GM23338 (cell line): ENCODE measurements at regions not wholly inside any gene's neighbourhood (a gene's known extent, or its start where the extent isn't known, plus 50 kb on each side); places are given as distances from the start of the nearest gene placed in this dataset.

Experiments
- ATAC-seq: fragments of 200-7000 bp; cut with Tn5 transposase; 3 replicates; pipeline ENCODE4 v1.9.1; 2020
- DNase-seq: peaks from one replicate; pipeline ENCODE4 v3.0.0-alpha.2; 2015; ENCODE audit warnings: low spot score
- H2AFZ ChIP-seq: fragments of 200-600 bp; sonication (generic); 2 replicates; pipeline ENCODE4 v1.8.0; 2016; ENCODE audit warnings: antibody characterized with exemption, mild to moderate bottlenecking, moderate library complexity
- H3F3A ChIP-seq: fragments of 200-600 bp; sonication (generic); replicated peaks from 2 replicates; pipeline ENCODE4 v1.8.0; 2017; ENCODE audit warnings: antibody characterized with exemption, mixed run types, low read depth
- H3K27ac ChIP-seq: fragments of 200-600 bp; sonication (generic); 2 replicates; pipeline ENCODE4 v1.6.1; 2016; ENCODE audit warnings: low read depth
- H3K27me3 ChIP-seq: fragments of 200-600 bp; sonication (generic); 2 replicates; pipeline ENCODE4 v1.8.0; 2016; ENCODE audit warnings: mild to moderate bottlenecking, mixed run types, moderate library complexity; ENCODE audit not compliant: insufficient read depth
- H3K36me3 ChIP-seq: fragments of 200-600 bp; sonication (generic); 2 replicates; pipeline ENCODE4 v1.8.0; 2016; ENCODE audit warnings: mild to moderate bottlenecking; ENCODE audit not compliant: insufficient read depth
- H3K4me1 ChIP-seq: fragments of 200-600 bp; sonication (generic); 2 replicates; pipeline ENCODE4 v1.8.0; 2016; ENCODE audit warnings: mild to moderate bottlenecking, moderate library complexity; ENCODE audit not compliant: insufficient read depth
- H3K4me2 ChIP-seq: fragments of 200-600 bp; sonication (generic); 2 replicates; pipeline ENCODE4 v1.7.1; 2017; ENCODE audit warnings: mixed run types
- H3K4me3 ChIP-seq: fragments of 200-600 bp; sonication (generic); 2 replicates; pipeline ENCODE4 v1.6.1; 2016; ENCODE audit warnings: mixed run types
- H3K79me2 ChIP-seq: fragments of 200-600 bp; sonication (generic); replicated peaks from 2 replicates; pipeline ENCODE4 v1.8.0; 2017; ENCODE audit warnings: mild to moderate bottlenecking; ENCODE audit not compliant: insufficient read depth
- H3K9me2 ChIP-seq: fragments of 200-600 bp; sonication (generic); 2 replicates; pipeline ENCODE4 v1.8.0; 2017; ENCODE audit not compliant: insufficient read depth
- H4K20me1 ChIP-seq: fragments of 200-600 bp; sonication (generic); replicated peaks from 2 replicates; pipeline ENCODE4 v1.8.0; 2017; ENCODE audit warnings: mild to moderate bottlenecking; ENCODE audit not compliant: insufficient read depth
- H3K27ac Mint-ChIP-seq: 2 replicates; pipeline ENCODE4 v1.8.0; 2020; ENCODE audit warnings: inconsistent platforms, mild to moderate bottlenecking, moderate library complexity, mixed read lengths
- H3K27me3 Mint-ChIP-seq: 3 replicates; pipeline ENCODE4 v1.8.0; 2022; ENCODE audit warnings: low read depth, mild to moderate bottlenecking, moderate library complexity, mixed read lengths, inconsistent platforms; ENCODE audit not compliant: insufficient read depth, poor library complexity
- H3K36me3 Mint-ChIP-seq: 3 replicates; pipeline ENCODE4 v1.8.0; 2021; ENCODE audit warnings: low read depth, mild to moderate bottlenecking, inconsistent platforms, moderate library complexity, mixed read lengths
- H3K4me1 Mint-ChIP-seq: 3 replicates; pipeline ENCODE4 v1.8.0; 2020; ENCODE audit warnings: mild to moderate bottlenecking, inconsistent platforms, mixed read lengths
- H3K4me3 Mint-ChIP-seq: 3 replicates; pipeline ENCODE4 v1.8.0; 2021; ENCODE audit warnings: moderate library complexity, mild to moderate bottlenecking, inconsistent platforms, mixed read lengths
- H3K9me3 Mint-ChIP-seq: 3 replicates; pipeline ENCODE4 v1.8.0; 2020; ENCODE audit warnings: moderate library complexity, mild to moderate bottlenecking, inconsistent platforms, mixed read lengths
- CREB1 ChIP-seq: fragments of 250-450 bp; sonication (Bioruptor Pico); IDR thresholded peaks from 2 replicates; pipeline ENCODE4 v1.5.0; 2020; ENCODE audit warnings: low read depth, mild to moderate bottlenecking, moderate library complexity
- CTCF ChIP-seq, 2 experiments: fragments of 200-600 bp in 1 of 2; sonication (generic) in 1 of 2; conservative IDR thresholded peaks; 2 replicates each; pipeline versions ENCODE4 v1.5.1 to v1.6.1; 2016 to 2017; ENCODE audit warnings: antibody characterized with exemption in 2 of 2, low read depth in 2 of 2, mild to moderate bottlenecking in 2 of 2, moderate library complexity in 1 of 2
- ETS1 ChIP-seq: IDR thresholded peaks from 2 replicates; pipeline ENCODE4 v1.6.1; 2016; ENCODE audit warnings: antibody characterized with exemption
- EZH2 ChIP-seq: fragments of 200-600 bp; sonication (generic); IDR thresholded peaks from one replicate; pipeline ENCODE4 v1.8.0; 2017; ENCODE audit warnings: antibody characterized with exemption, mild to moderate bottlenecking, low read depth; ENCODE audit not compliant: unreplicated experiment
- EZH2phosphoT487 ChIP-seq: fragments of 200-600 bp; sonication (generic); IDR thresholded peaks from one replicate; pipeline ENCODE4 v1.8.1; 2018; ENCODE audit warnings: antibody characterized with exemption; ENCODE audit not compliant: unreplicated experiment
- JUNB ChIP-seq: IDR thresholded peaks from one replicate; pipeline ENCODE4 v1.6.1; 2016; ENCODE audit warnings: antibody characterized with exemption; ENCODE audit not compliant: unreplicated experiment
- NANOG ChIP-seq: IDR thresholded peaks from 2 replicates; pipeline ENCODE4 v1.6.1; 2016; ENCODE audit warnings: antibody characterized with exemption, borderline replicate concordance
- POLR2AphosphoS5 ChIP-seq: IDR thresholded peaks from 2 replicates; pipeline ENCODE4 v1.6.1; 2016; ENCODE audit warnings: antibody characterized with exemption, low read depth
- REST ChIP-seq: IDR thresholded peaks from one replicate; pipeline ENCODE4 v1.6.1; 2018; ENCODE audit warnings: antibody characterized with exemption; ENCODE audit not compliant: unreplicated experiment
- STAT1 ChIP-seq: IDR thresholded peaks from one replicate; pipeline ENCODE4 v1.6.1; 2016; ENCODE audit warnings: antibody characterized with exemption; ENCODE audit not compliant: unreplicated experiment
- ZNF114 ChIP-seq: fragments of 250-450 bp; sonication (Bioruptor Pico); IDR thresholded peaks from 2 replicates; pipeline ENCODE4 v1.5.0; 2020; ENCODE audit warnings: mild to moderate bottlenecking, moderate library complexity
- ZNF331 ChIP-seq: fragments of 250-450 bp; sonication (Bioruptor Pico); IDR thresholded peaks from 2 replicates; pipeline ENCODE4 v1.5.0; 2020; ENCODE audit warnings: low read depth, mild to moderate bottlenecking, moderate library complexity
- TF ChIP-seq, protein P1 (sequence below): fragments of 250-450 bp; sonication (Bioruptor Pico); IDR thresholded peaks from 2 replicates; pipeline ENCODE4 v1.5.0; 2020; ENCODE audit warnings: mild to moderate bottlenecking, moderate library complexity

DNA sequence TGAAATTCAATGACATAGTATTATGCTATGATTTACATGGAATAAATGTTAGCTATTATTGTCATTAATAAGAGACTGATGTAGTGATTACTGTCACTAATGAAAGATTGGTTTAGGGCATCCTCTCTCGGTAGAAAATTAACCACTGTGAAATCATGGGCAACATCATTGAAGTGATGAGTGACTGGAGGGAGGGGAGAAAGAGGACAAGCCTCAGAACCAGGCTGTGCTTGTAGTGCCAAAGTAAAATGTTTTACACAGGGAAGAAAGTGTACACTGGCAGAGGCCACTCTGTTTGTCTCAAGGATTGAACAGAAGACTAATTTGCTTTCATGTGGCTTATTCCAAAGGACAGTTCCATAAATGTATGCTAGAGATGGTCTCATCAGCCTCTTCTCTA, 456.2 kb upstream of the TCF4 start:
- Histone ChIP-seq H3F3A (no peaks in the 10 kb centered on the region), H3K4me2 (no peak overlapping the region), H3K27me3 (no peaks in the 10 kb centered on the region), H3K4me1 (no peaks in the 10 kb centered on the region), H4K20me1 (no peaks in the 10 kb centered on the region), H3K4me3 (no peak overlapping the region), H3K36me3 (peaks cover 11% of the 10 kb centered on the region; the same call in 1 of the 2 replicates), H3K9me2 (peaks cover 3% of the 10 kb centered on the region; the same call in 1 of the 2 replicates), H3K27ac (no peak overlapping the region), H3K79me2 (no peaks in the 10 kb centered on the region), H2AFZ (no peak overlapping the region)
- no peaks in the 10 kb centered on the region for H3K27me3 Mint-ChIP-seq
- H3K9me3 Mint-ChIP-seq = peaks cover 9% of the 10 kb centered on the region
- H3K27ac Mint-ChIP-seq = no peak overlapping the region
- DNase-seq (no peak), ATAC-seq (no peak)
- H3K4me3 Mint-ChIP-seq = no peak overlapping the region
- H3K36me3 Mint-ChIP-seq = peaks cover 9% of the 10 kb centered on the region; the same call in 2 of the 3 replicates
- no peak for TF ChIP-seq CREB1 (CRISPR knock-in tag)
- TF ChIP-seq, protein P1, sequence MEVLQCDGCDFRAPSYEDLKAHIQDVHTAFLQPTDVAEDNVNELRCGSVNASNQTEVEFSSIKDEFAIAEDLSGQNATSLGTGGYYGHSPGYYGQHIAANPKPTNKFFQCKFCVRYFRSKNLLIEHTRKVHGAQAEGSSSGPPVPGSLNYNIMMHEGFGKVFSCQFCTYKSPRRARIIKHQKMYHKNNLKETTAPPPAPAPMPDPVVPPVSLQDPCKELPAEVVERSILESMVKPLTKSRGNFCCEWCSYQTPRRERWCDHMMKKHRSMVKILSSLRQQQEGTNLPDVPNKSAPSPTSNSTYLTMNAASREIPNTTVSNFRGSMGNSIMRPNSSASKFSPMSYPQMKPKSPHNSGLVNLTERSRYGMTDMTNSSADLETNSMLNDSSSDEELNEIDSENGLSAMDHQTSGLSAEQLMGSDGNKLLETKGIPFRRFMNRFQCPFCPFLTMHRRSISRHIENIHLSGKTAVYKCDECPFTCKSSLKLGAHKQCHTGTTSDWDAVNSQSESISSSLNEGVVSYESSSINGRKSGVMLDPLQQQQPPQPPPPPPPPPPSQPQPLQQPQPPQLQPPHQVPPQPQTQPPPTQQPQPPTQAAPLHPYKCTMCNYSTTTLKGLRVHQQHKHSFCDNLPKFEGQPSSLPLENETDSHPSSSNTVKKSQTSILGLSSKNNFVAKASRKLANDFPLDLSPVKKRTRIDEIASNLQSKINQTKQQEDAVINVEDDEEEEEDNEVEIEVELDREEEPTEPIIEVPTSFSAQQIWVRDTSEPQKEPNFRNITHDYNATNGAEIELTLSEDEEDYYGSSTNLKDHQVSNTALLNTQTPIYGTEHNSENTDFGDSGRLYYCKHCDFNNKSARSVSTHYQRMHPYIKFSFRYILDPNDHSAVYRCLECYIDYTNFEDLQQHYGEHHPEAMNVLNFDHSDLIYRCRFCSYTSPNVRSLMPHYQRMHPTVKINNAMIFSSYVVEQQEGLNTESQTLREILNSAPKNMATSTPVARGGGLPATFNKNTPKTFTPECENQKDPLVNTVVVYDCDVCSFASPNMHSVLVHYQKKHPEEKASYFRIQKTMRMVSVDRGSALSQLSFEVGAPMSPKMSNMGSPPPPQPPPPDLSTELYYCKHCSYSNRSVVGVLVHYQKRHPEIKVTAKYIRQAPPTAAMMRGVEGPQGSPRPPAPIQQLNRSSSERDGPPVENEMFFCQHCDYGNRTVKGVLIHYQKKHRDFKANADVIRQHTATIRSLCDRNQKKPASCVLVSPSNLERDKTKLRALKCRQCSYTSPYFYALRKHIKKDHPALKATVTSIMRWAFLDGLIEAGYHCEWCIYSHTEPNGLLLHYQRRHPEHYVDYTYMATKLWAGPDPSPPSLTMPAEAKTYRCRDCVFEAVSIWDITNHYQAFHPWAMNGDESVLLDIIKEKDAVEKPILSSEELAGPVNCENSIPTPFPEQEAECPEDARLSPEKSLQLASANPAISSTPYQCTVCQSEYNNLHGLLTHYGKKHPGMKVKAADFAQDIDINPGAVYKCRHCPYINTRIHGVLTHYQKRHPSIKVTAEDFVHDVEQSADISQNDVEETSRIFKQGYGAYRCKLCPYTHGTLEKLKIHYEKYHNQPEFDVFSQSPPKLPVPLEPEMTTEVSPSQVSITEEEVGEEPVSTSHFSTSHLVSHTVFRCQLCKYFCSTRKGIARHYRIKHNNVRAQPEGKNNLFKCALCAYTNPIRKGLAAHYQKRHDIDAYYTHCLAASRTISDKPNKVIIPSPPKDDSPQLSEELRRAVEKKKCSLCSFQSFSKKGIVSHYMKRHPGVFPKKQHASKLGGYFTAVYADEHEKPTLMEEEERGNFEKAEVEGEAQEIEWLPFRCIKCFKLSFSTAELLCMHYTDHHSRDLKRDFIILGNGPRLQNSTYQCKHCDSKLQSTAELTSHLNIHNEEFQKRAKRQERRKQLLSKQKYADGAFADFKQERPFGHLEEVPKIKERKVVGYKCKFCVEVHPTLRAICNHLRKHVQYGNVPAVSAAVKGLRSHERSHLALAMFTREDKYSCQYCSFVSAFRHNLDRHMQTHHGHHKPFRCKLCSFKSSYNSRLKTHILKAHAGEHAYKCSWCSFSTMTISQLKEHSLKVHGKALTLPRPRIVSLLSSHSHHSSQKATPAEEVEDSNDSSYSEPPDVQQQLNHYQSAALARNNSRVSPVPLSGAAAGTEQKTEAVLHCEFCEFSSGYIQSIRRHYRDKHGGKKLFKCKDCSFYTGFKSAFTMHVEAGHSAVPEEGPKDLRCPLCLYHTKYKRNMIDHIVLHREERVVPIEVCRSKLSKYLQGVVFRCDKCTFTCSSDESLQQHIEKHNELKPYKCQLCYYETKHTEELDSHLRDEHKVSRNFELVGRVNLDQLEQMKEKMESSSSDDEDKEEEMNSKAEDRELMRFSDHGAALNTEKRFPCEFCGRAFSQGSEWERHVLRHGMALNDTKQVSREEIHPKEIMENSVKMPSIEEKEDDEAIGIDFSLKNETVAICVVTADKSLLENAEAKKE = no peak
- no peak for TF ChIP-seq CTCF (conservative IDR thresholded peaks at IDR 0.05; ENCODE audit: low read depth in 2 of 2)
- TF ChIP-seq POLR2AphosphoS5 = no peak
- TF ChIP-seq NANOG = no peak
- no peak for TF ChIP-seq EZH2
- TF ChIP-seq ZNF114 (CRISPR knock-in tag) = no peak
- no peak for TF ChIP-seq REST
- no peak for TF ChIP-seq JUNB
- TF ChIP-seq ZNF331 (CRISPR knock-in tag) = no peak
- TF ChIP-seq EZH2phosphoT487 = no peak
- TF ChIP-seq ETS1 = no peak
- TF ChIP-seq STAT1 = no peak
- H3K4me1 Mint-ChIP-seq = peaks cover 5% of the 10 kb centered on the region; the same call in 2 of the 3 replicates
